Right atrium auricular region (tissue), 2 donors: ENCODE measurements at regions not wholly inside any gene's neighbourhood (a gene's known extent, or its start where the extent isn't known, plus 50 kb on each side); places are given as distances from the start of the nearest gene placed in this dataset.
"Not testable (repeated sequence)": the region's sequence is repeated elsewhere in the genome, so short reads cannot be mapped to it uniquely, and the experiment has no call there.

Source experiments
- DNase-seq: peaks from one replicate; pipeline ENCODE4 v3.0.0-alpha.2; 2019; ENCODE audit warnings: low spot score
- H3K27ac ChIP-seq, 2 donors: fragments of 200-600 bp; sonication (generic); 1 replicate in 1 of 2; 2 replicates in 1 of 2; pipeline ENCODE4 v1.5.1; 2016 to 2019
- H3K27me3 ChIP-seq, 2 donors: fragments of 200-600 bp; sonication (generic); one replicate each; pipeline versions ENCODE4 v1.5.1 to v1.6.0; 2017 to 2019
- H3K36me3 ChIP-seq: fragments of 200-600 bp; sonication (generic); one replicate; pipeline ENCODE4 v1.5.1; 2016
- H3K4me1 ChIP-seq, 2 donors: fragments of 200-600 bp; sonication (generic); one replicate each; pipeline versions ENCODE4 v1.5.1 to v1.6.0; 2017 to 2019
- H3K4me3 ChIP-seq, 2 donors: fragments of 200-600 bp; sonication (generic); 1 replicate in 1 of 2; 2 replicates in 1 of 2; pipeline ENCODE4 v1.5.1; 2017 to 2019; ENCODE audit warnings: mild to moderate bottlenecking in 1 of 2, moderate library complexity in 1 of 2
- H3K9me3 ChIP-seq, 2 donors: fragments of 200-600 bp; sonication (generic); one replicate each; pipeline ENCODE4 v1.5.1; 2019
- CTCF ChIP-seq, 2 donors: fragments of 200-600 bp; sonication (generic); IDR thresholded peaks; one replicate each; pipeline ENCODE4 v1.5.1; 2019; ENCODE audit warnings: antibody characterized with exemption in 2 of 2

GRCh38 chr2:242004223-242004901, 134.8 kb downstream of the RTP5 start:
- Histone ChIP-seq H3K27ac (no peak overlapping the region), H3K4me3 (no peak overlapping the region), H3K27me3 (no peaks in the 10 kb centered on the region), H3K9me3 (no peaks in the 10 kb centered on the region), H3K36me3 (no peaks in the 10 kb centered on the region), H3K4me1 (no peaks in the 10 kb centered on the region)
- no peak for DNase-seq
- TF ChIP-seq CTCF (IDR thresholded peaks at IDR 0.05), result no peak

- Histone ChIP-seq H3K36me3 (no peaks in the 10 kb centered on the region), H3K4me3 (no peak overlapping the region), H3K27ac (no peak overlapping the region), H3K9me3 (no peaks in the 10 kb centered on the region), H3K27me3 (no peaks in the 10 kb centered on the region), H3K4me1 (no peaks in the 10 kb centered on the region)
- TF ChIP-seq CTCF (IDR thresholded peaks at IDR 0.05), result no peak
- DNase-seq, result no peak
Measured at GRCh38 chr2:242004902-242005230, 135.3 kb downstream of the RTP5 start.

- not testable (repeated sequence) for DNase-seq, H3K27me3 ChIP-seq, H3K9me3 ChIP-seq, H3K36me3 ChIP-seq, H3K27ac ChIP-seq, H3K4me3 ChIP-seq, H3K4me1 ChIP-seq
Measured at GRCh38 chr2:242006091-242006634, 136.6 kb downstream of the RTP5 start.

DNA sequence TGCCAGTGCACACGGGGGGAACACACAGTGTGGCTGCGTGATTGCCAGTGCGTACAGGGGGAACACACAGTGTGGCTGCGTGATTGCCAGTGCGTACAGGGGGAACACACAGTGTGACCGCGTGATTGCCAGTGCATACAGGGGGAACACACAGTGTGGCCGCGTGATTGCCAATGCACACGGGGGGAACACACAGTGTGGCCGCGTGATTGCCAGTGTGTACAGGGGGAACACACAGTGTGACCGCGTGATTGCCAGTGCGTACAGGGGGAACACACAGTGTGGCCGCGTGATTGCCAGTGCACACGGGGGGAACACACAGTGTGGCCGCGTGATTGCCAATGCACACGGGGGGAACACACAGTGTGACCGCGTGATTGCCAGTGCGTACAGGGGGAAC, 139.4 kb downstream of the RTP5 start:
- H3K4me3 ChIP-seq, H3K9me3 ChIP-seq, H3K27me3 ChIP-seq, H3K4me1 ChIP-seq, DNase-seq, H3K36me3 ChIP-seq, H3K27ac ChIP-seq: not testable (repeated sequence)

DNA sequence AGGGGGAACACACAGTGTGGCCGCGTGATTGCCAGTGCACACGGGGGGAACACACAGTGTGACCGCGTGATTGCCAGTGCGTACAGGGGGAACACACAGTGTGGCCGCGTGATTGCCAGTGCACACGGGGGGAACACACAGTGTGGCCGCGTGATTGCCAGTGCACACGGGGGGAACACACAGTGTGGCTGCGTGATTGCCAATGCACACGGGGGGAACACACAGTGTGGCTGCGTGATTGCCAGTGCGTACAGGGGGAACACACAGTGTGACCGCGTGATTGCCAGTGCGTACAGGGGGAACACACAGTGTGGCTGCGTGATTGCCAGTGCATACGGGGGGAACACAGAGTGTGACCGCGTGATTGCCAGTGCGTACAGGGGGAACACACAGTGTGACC, 140.3 kb downstream of the RTP5 start:
- H3K9me3 ChIP-seq, H3K27ac ChIP-seq, H3K4me3 ChIP-seq, H3K36me3 ChIP-seq, H3K4me1 ChIP-seq, DNase-seq, H3K27me3 ChIP-seq: not testable (repeated sequence)

DNA sequence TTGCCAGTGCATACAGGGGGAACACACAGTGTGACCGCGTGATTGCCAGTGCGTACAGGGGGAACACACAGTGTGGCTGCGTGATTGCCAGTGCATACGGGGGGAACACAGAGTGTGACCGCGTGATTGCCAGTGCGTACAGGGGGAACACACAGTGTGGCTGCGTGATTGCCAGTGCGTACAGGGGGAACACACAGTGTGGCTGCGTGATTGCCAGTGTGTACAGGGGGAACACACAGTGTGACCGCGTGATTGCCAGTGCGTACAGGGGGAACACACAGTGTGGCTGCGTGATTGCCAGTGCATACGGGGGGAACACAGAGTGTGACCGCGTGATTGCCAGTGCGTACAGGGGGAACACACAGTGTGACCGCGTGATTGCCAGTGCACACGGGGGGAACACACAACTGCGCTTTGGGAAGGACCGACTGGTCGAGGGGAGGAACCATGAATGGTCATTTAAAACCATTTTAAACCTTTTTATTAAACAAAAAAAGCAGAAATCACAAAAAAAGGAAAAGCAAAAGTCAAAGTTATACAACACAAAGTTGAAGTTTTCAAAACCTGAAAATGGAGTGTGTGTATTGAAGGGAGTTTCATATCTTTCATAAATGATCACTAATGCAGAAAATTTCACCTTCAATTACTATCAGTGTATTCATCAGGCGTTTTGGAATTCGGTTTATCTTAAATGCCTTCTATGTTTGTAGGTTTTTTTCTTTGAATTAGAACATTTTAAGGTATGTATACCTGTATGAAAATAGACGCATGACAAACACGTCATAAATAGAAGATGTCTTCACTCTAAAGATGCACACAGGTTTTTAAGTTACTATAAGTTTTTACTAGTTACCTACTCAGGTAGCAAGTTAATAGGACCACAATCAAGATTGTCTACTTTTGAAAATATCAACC, 141.0 kb downstream of the RTP5 start:
- H3K36me3 ChIP-seq, H3K4me1 ChIP-seq, H3K27me3 ChIP-seq, H3K27ac ChIP-seq, H3K4me3 ChIP-seq, DNase-seq, H3K9me3 ChIP-seq: not testable (repeated sequence)

GRCh38 chr2:242011167-242011513, 141.6 kb downstream of the RTP5 start:
- DNase-seq, result peak; percentile 57
- no peak for TF ChIP-seq CTCF (IDR thresholded peaks at IDR 0.05)

More at GRCh38 chr2:242011167-242011513, 141.6 kb downstream of the RTP5 start:
- no peak overlapping the region for H3K27ac ChIP-seq
- H3K27me3 ChIP-seq, result no peaks in the 10 kb centered on the region
- H3K4me3 ChIP-seq, result no peak overlapping the region
- H3K9me3 ChIP-seq, result no peaks in the 10 kb centered on the region
- no peaks in the 10 kb centered on the region for H3K36me3 ChIP-seq
- no peaks in the 10 kb centered on the region for H3K4me1 ChIP-seq
